CD4-positive, alpha-beta T cell (primary cell): ENCODE measurements at regions not wholly inside any gene's neighbourhood (a gene's known extent, or its start where the extent isn't known, plus 50 kb on each side); places are given as distances from the start of the nearest gene placed in this dataset.

Experiments used
- ATAC-seq: fragments of 200-7000 bp; cut with Tn5 transposase; one replicate; pipeline ENCODE4 v1.10.0; 2022; ENCODE audit warnings: mild to moderate bottlenecking; ENCODE audit not compliant: poor library complexity
- CTCF ChIA-PET: fragments of 350-600 bp; sonication (Branson Sonifier 250); formaldehyde crosslinking; loops from one replicate; lab custom pipeline; 2021; ENCODE audit warnings: antibody characterized with exemption, inconsistent platforms; lab: Charles Lee
- POLR2A ChIA-PET: fragments of 350-600 bp; sonication (Branson Sonifier 250); formaldehyde crosslinking; loops from one replicate; lab custom pipeline; 2021; ENCODE audit warnings: antibody characterized with exemption, inconsistent platforms; lab: Charles Lee
- DNase-seq, 14 experiments: peaks; one replicate each; pipeline ENCODE4 v3.0.0-alpha.2; 2013 to 2020; ENCODE audit warnings: mixed read lengths in 2 of 14
- H3K27ac ChIP-seq, 2 donors: one replicate each; pipeline versions ENCODE4 v1.5.1 to v1.7.0; 2013; ENCODE audit warnings: low read length in 2 of 2, low read depth in 1 of 2, mild to moderate bottlenecking in 1 of 2
- H3K27me3 ChIP-seq, 2 experiments: 1 replicate in 1 of 2; 2 replicates in 1 of 2; pipeline versions ENCODE4 v1.6.1 to v1.7.0; 2013; ENCODE audit warnings: low read length in 2 of 2, control low read depth in 1 of 2, mild to moderate bottlenecking in 1 of 2, moderate library complexity in 1 of 2; ENCODE audit not compliant: insufficient read depth in 2 of 2, control insufficient read depth in 1 of 2
- H3K36me3 ChIP-seq: one replicate; pipeline ENCODE4 v1.6.1; 2013; ENCODE audit warnings: low read length, control low read depth; ENCODE audit not compliant: insufficient read depth
- H3K4me1 ChIP-seq: one replicate; pipeline ENCODE4 v1.6.1; 2013; ENCODE audit warnings: low read length, control low read depth; ENCODE audit not compliant: insufficient read depth
- H3K4me3 ChIP-seq: one replicate; pipeline ENCODE4 v1.5.1; 2013; ENCODE audit warnings: mild to moderate bottlenecking, low read length, moderate library complexity
- H3K9me3 ChIP-seq, 2 experiments: 1 replicate in 1 of 2; 2 replicates in 1 of 2; pipeline versions ENCODE4 v1.6.1 to v1.7.0; 2013; ENCODE audit warnings: low read length in 2 of 2, mild to moderate bottlenecking in 2 of 2, control low read depth in 1 of 2, moderate library complexity in 1 of 2; ENCODE audit not compliant: control insufficient read depth in 1 of 2, insufficient read depth in 1 of 2
- H3K27ac Mint-ChIP-seq: one replicate; pipeline ENCODE4 v1.8.0; 2020; ENCODE audit warnings: mixed read lengths
- H3K27me3 Mint-ChIP-seq: one replicate; pipeline ENCODE4 v1.8.0; 2021; ENCODE audit warnings: mixed read lengths
- H3K36me3 Mint-ChIP-seq: one replicate; pipeline ENCODE4 v1.8.0; 2021; ENCODE audit warnings: low read depth, mixed read lengths
- H3K4me1 Mint-ChIP-seq: one replicate; pipeline ENCODE4 v1.8.0; 2021; ENCODE audit warnings: low read depth, mixed read lengths
- H3K4me3 Mint-ChIP-seq: one replicate; pipeline ENCODE4 v1.8.0; 2020; ENCODE audit warnings: mild to moderate bottlenecking, mixed read lengths
- H3K9me3 Mint-ChIP-seq: one replicate; pipeline ENCODE4 v1.8.0; 2020; ENCODE audit warnings: mixed read lengths
- intact Hi-C, 2 experiments: fragments of 100-400 bp; cut with DNase I in 1 of 2; cut with micrococcal nuclease in 1 of 2; formaldehyde crosslinking; loops; one replicate each; pipeline versions ENCODE4 v1.15.1 to v1.9.0; 2023 to 2025; cut with DNase I, micrococcal nuclease
- TF ChIP-seq, protein P1 (sequence below): fragments of 200-600 bp; IDR thresholded peaks from one replicate; pipeline ENCODE4 v1.8.0; 2022; ENCODE audit warnings: antibody characterized with exemption, mild to moderate bottlenecking

DNA sequence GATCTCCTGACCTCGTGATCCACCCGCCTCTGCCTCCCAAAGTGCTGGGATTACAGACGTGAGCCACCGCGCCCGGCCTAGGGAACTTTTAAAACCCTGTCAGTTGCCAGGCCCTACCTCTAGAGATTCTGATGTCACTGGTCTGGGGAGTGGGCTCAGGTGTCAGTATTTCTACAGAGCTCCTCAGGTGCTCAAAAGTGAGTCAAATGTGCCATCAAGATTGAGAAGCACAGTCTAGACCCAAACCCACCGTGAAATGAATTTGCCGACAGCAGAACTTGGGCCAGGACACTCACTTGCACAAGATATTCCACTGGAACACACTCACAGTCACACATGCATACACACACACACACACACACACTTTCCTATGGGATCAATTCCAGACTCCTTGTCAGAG, 215.5 kb downstream of the RRAGC start:
- no peak overlapping the region for H3K4me3 Mint-ChIP-seq
- Histone ChIP-seq H3K9me3 (no peaks in the 10 kb centered on the region), H3K27ac (no peak overlapping the region), H3K27me3 (peaks cover 0 to 4% of the 10 kb centered on the region in 2 experiments), H3K4me3 (no peak overlapping the region), H3K36me3 (no peaks in the 10 kb centered on the region), H3K4me1 (no peaks in the 10 kb centered on the region)
- TF ChIP-seq, protein P1, sequence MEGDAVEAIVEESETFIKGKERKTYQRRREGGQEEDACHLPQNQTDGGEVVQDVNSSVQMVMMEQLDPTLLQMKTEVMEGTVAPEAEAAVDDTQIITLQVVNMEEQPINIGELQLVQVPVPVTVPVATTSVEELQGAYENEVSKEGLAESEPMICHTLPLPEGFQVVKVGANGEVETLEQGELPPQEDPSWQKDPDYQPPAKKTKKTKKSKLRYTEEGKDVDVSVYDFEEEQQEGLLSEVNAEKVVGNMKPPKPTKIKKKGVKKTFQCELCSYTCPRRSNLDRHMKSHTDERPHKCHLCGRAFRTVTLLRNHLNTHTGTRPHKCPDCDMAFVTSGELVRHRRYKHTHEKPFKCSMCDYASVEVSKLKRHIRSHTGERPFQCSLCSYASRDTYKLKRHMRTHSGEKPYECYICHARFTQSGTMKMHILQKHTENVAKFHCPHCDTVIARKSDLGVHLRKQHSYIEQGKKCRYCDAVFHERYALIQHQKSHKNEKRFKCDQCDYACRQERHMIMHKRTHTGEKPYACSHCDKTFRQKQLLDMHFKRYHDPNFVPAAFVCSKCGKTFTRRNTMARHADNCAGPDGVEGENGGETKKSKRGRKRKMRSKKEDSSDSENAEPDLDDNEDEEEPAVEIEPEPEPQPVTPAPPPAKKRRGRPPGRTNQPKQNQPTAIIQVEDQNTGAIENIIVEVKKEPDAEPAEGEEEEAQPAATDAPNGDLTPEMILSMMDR = no peak
- no peak for ATAC-seq
- peaks cover 3% of the 10 kb centered on the region for H3K9me3 Mint-ChIP-seq
- H3K27me3 Mint-ChIP-seq = peaks cover 15% of the 10 kb centered on the region
- no peak overlapping the region for H3K27ac Mint-ChIP-seq
- intact Hi-C loops = loop anchor here in 1 of 2 experiments (5.0 kb wide), 1 partner anchor 52 kb away; no protein-coding TSS in a partner anchor
- no peaks in the 10 kb centered on the region for H3K36me3 Mint-ChIP-seq
- CTCF ChIA-PET = no interaction called here
- no peak for DNase-seq
- POLR2A ChIA-PET = no interaction called here
- no peaks in the 10 kb centered on the region for H3K4me1 Mint-ChIP-seq

DNA sequence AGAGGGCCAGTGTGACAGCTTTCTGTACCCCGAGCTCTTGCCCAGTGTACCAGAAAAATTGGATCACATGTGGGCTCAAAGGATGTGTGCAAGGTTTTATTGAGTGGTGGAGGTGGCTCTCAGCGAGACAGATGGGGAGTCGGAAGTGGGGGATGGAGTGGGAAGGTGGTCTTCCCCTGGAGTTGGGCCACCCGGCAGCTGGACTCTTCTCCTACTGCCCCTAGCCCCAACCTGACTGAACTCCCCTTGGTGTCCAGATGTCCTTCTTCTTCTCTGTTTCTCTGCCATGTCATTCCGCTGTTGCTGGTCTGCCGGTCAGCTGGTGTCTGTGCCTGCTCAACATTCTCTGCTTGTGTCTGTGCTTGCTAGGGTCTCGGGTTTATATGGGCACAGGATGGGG, 217.9 kb downstream of the RRAGC start:
- no peaks in the 10 kb centered on the region for H3K9me3 ChIP-seq
- peaks cover 2 to 4% of the 10 kb centered on the region in 2 experiments for H3K27me3 ChIP-seq
- H3K27ac Mint-ChIP-seq = no peak overlapping the region
- POLR2A ChIA-PET = no interaction called here
- H3K27me3 Mint-ChIP-seq = peaks cover 24% of the 10 kb centered on the region
- intact Hi-C loops = loop anchor here in 1 of 2 experiments (5.0 kb wide), 1 partner anchor 49 kb away; no protein-coding TSS in a partner anchor
- peaks cover 6% of the 10 kb centered on the region for H3K9me3 Mint-ChIP-seq
- H3K36me3 Mint-ChIP-seq = no peaks in the 10 kb centered on the region
- CTCF ChIA-PET = no interaction called here
- TF ChIP-seq, protein P1 = no peak
- no peaks in the 10 kb centered on the region for H3K36me3 ChIP-seq
- DNase-seq = no peak
- no peaks in the 10 kb centered on the region for H3K4me1 Mint-ChIP-seq
- no peak overlapping the region for H3K4me3 ChIP-seq
- no peak for ATAC-seq
- H3K4me3 Mint-ChIP-seq = no peak overlapping the region
- no peak overlapping the region for H3K27ac ChIP-seq
- H3K4me1 ChIP-seq = no peaks in the 10 kb centered on the region

DNA sequence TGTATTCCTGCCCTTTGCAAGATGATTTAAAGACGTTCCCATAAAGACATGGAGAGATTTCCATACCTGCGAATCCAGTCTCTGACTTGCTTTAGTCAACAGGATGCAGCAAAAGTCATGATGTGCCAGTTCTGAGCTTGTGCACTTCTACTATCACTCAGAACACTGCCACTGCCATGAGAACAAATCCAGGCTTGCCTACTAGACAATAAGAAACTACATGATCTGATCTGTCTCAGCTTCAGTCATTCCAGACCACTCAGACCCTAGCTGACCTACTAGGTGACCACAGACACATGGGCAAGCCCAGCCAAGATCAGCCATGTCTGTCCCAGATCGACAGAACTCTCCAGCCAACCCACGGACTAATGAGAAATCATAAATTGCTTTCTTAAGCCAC, 219.2 kb downstream of the RRAGC start:
- no peaks in the 10 kb centered on the region for H3K36me3 Mint-ChIP-seq
- peaks cover 10% of the 10 kb centered on the region for H3K9me3 Mint-ChIP-seq
- no peak overlapping the region for H3K27ac ChIP-seq
- no peaks in the 10 kb centered on the region for H3K36me3 ChIP-seq
- no peaks in the 10 kb centered on the region for H3K4me1 ChIP-seq
- ATAC-seq = no peak
- CTCF ChIA-PET = no interaction called here
- no peaks in the 10 kb centered on the region for H3K4me1 Mint-ChIP-seq
- POLR2A ChIA-PET = no interaction called here
- peaks cover 5 to 10% of the 10 kb centered on the region in 2 experiments for H3K27me3 ChIP-seq
- no peak overlapping the region for H3K4me3 ChIP-seq
- H3K4me3 Mint-ChIP-seq = no peak overlapping the region
- H3K27ac Mint-ChIP-seq = no peak overlapping the region
- H3K27me3 Mint-ChIP-seq = peaks cover 33% of the 10 kb centered on the region
- intact Hi-C loops = loop anchor here in 1 of 2 experiments (5.0 kb wide), 1 partner anchor 48 kb away; no protein-coding TSS in a partner anchor
- no peak for DNase-seq
- TF ChIP-seq, protein P1 = no peak
- H3K9me3 ChIP-seq = no peaks in the 10 kb centered on the region
